DOHH2 (cell line): ENCODE measurements at regions not wholly inside any gene's neighbourhood (a gene's known extent, or its start where the extent isn't known, plus 50 kb on each side); places are given as distances from the start of the nearest gene placed in this dataset.

Experiments used
- H3F3A ChIP-seq: fragments of 200-600 bp; sonication (generic), shearing (Covaris generic); 2 replicates; pipeline ENCODE4 v1.6.0; 2016; ENCODE audit warnings: antibody characterized with exemption, mild to moderate bottlenecking; ENCODE audit not compliant: control insufficient read depth, insufficient read depth
- H3K27ac ChIP-seq: fragments of 200-600 bp; sonication (generic); 2 replicates; pipeline ENCODE4 v1.5.1; 2014; ENCODE audit warnings: low read depth, mild to moderate bottlenecking, low read length, moderate library complexity
- H3K27me3 ChIP-seq: fragments of 200-600 bp; sonication (generic); 2 replicates; pipeline ENCODE4 v1.6.1; 2014; ENCODE audit warnings: mild to moderate bottlenecking, low read length, mixed read lengths; ENCODE audit not compliant: control insufficient read depth
- H3K36me3 ChIP-seq: fragments of 200-600 bp; sonication (generic); 2 replicates; pipeline ENCODE4 v1.6.1; 2014; ENCODE audit warnings: mild to moderate bottlenecking, low read length, moderate library complexity, mixed read lengths; ENCODE audit not compliant: control insufficient read depth
- H3K4me1 ChIP-seq: fragments of 200-600 bp; sonication (generic); 2 replicates; pipeline ENCODE4 v1.6.1; 2014; ENCODE audit warnings: mild to moderate bottlenecking, low read length, mixed read lengths; ENCODE audit not compliant: control insufficient read depth
- H3K4me2 ChIP-seq: fragments of 200-600 bp; sonication (generic); 2 replicates; pipeline ENCODE4 v1.6.0; 2014; ENCODE audit warnings: mild to moderate bottlenecking, low read length, moderate library complexity
- H3K4me3 ChIP-seq: fragments of 200-600 bp; sonication (generic); 2 replicates; pipeline ENCODE4 v1.5.1; 2014; ENCODE audit warnings: mild to moderate bottlenecking, low read length, mixed read lengths
- H3K79me2 ChIP-seq: fragments of 200-600 bp; sonication (generic); 2 replicates; pipeline ENCODE4 v1.6.1; 2014; ENCODE audit warnings: mild to moderate bottlenecking, low read length, mixed read lengths; ENCODE audit not compliant: control insufficient read depth
- H3K9me2 ChIP-seq: fragments of 200-600 bp; sonication (generic); replicated peaks from 2 replicates; pipeline ENCODE4 v1.6.1; 2014; ENCODE audit warnings: mild to moderate bottlenecking, low read length, mixed read lengths; ENCODE audit not compliant: control insufficient read depth
- H3K9me3 ChIP-seq: fragments of 200-600 bp; sonication (generic); 2 replicates; pipeline ENCODE4 v1.6.1; 2014; ENCODE audit warnings: antibody characterized with exemption, low read length, mixed read lengths; ENCODE audit not compliant: control insufficient read depth, insufficient read depth
- H4K20me1 ChIP-seq: fragments of 200-600 bp; sonication (generic); 2 replicates; pipeline ENCODE4 v1.6.0; 2014; ENCODE audit warnings: low read depth, mild to moderate bottlenecking, antibody characterized with exemption, low read length, moderate library complexity; ENCODE audit not compliant: control insufficient read depth, insufficient read depth
- CTCF ChIP-seq: fragments of 200-600 bp; sonication (generic); IDR thresholded peaks from one replicate; pipeline ENCODE4 v1.5.1; 2014; ENCODE audit warnings: antibody characterized with exemption, mild to moderate bottlenecking, low read depth, low read length; ENCODE audit not compliant: poor library complexity, severe bottlenecking
- EZH2phosphoT487 ChIP-seq: fragments of 200-600 bp; sonication (generic); IDR thresholded peaks from 2 replicates; pipeline ENCODE4 v1.6.1; 2017; ENCODE audit warnings: borderline replicate concordance, mild to moderate bottlenecking, antibody characterized with exemption, low read length, moderate library complexity, mixed read lengths

GRCh38 chr10:2893158-2893845, 174.0 kb upstream of the PFKP start:
- H3K36me3 ChIP-seq = no peaks in the 10 kb centered on the region
- H3K9me3 ChIP-seq = peaks cover 2% of the 10 kb centered on the region; the same call in 1 of the 2 replicates
- no peaks in the 10 kb centered on the region for H3K4me1 ChIP-seq
- no peak overlapping the region for H3K27ac ChIP-seq
- no peaks in the 10 kb centered on the region for H3K27me3 ChIP-seq
- no peaks in the 10 kb centered on the region for H3K79me2 ChIP-seq
- TF ChIP-seq CTCF (no peak), EZH2phosphoT487 (no peak)
- no peak overlapping the region for H3K4me2 ChIP-seq
- H4K20me1 ChIP-seq = no peaks in the 10 kb centered on the region
- H3F3A ChIP-seq = no peaks in the 10 kb centered on the region
- H3K9me2 ChIP-seq = no peaks in the 10 kb centered on the region
- H3K4me3 ChIP-seq = no peak overlapping the region

- no peak overlapping the region for H3K4me2 ChIP-seq
- H3K9me3 ChIP-seq = peaks cover 5% of the 10 kb centered on the region; the same call in 1 of the 2 replicates
- no peak overlapping the region for H3K4me3 ChIP-seq
- TF ChIP-seq EZH2phosphoT487 = no peak
- TF ChIP-seq CTCF = no peak
- H3K27ac ChIP-seq = no peak overlapping the region
- no peaks in the 10 kb centered on the region for H3F3A ChIP-seq
- H4K20me1 ChIP-seq = no peaks in the 10 kb centered on the region
- H3K79me2 ChIP-seq = no peaks in the 10 kb centered on the region
- H3K9me2 ChIP-seq = no peaks in the 10 kb centered on the region
- no peaks in the 10 kb centered on the region for H3K36me3 ChIP-seq
- H3K27me3 ChIP-seq = no peaks in the 10 kb centered on the region
- H3K4me1 ChIP-seq = no peaks in the 10 kb centered on the region
These were observed 175.6 kb upstream of the PFKP start for GRCh38 chr10:2891770-2892124.

- H3K79me2 ChIP-seq = no peaks in the 10 kb centered on the region
- no peaks in the 10 kb centered on the region for H3K4me1 ChIP-seq
- H3K4me3 ChIP-seq = no peak overlapping the region
- TF ChIP-seq EZH2phosphoT487 = no peak
- no peak for TF ChIP-seq CTCF
- H3K27me3 ChIP-seq = no peaks in the 10 kb centered on the region
- no peaks in the 10 kb centered on the region for H3K36me3 ChIP-seq
- no peaks in the 10 kb centered on the region for H3F3A ChIP-seq
- no peaks in the 10 kb centered on the region for H4K20me1 ChIP-seq
- H3K27ac ChIP-seq = no peak overlapping the region
- H3K9me2 ChIP-seq = no peaks in the 10 kb centered on the region
- no peak overlapping the region for H3K4me2 ChIP-seq
- H3K9me3 ChIP-seq = peaks cover 5% of the 10 kb centered on the region; the same call in 1 of the 2 replicates
These were observed 176.1 kb upstream of the PFKP start for GRCh38 chr10:2891073-2891769.
